ENCODE measurements at regions not wholly inside any gene's neighbourhood (a gene's known extent, or its start where the extent isn't known, plus 50 kb on each side); places are given as distances from the start of the nearest gene placed in this dataset.

- TF ChIP-seq SP1 (IDR thresholded peaks at IDR 0.05; ENCODE audit: low read depth) = no peak
- no peak for TF ChIP-seq POLR2AphosphoS5 (IDR thresholded peaks at IDR 0.05; ENCODE audit: low read depth, low read length)
- no peak for TF ChIP-seq POLR2A (IDR thresholded peaks at IDR 0.05; ENCODE audit: borderline replicate concordance, extremely low read depth, insufficient read depth, insufficient read length)
- TF ChIP-seq, protein P1, sequence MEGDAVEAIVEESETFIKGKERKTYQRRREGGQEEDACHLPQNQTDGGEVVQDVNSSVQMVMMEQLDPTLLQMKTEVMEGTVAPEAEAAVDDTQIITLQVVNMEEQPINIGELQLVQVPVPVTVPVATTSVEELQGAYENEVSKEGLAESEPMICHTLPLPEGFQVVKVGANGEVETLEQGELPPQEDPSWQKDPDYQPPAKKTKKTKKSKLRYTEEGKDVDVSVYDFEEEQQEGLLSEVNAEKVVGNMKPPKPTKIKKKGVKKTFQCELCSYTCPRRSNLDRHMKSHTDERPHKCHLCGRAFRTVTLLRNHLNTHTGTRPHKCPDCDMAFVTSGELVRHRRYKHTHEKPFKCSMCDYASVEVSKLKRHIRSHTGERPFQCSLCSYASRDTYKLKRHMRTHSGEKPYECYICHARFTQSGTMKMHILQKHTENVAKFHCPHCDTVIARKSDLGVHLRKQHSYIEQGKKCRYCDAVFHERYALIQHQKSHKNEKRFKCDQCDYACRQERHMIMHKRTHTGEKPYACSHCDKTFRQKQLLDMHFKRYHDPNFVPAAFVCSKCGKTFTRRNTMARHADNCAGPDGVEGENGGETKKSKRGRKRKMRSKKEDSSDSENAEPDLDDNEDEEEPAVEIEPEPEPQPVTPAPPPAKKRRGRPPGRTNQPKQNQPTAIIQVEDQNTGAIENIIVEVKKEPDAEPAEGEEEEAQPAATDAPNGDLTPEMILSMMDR (IDR thresholded peaks at IDR 0.05 in 2 of 3, conservative IDR thresholded peaks at IDR 0.05 in 1 of 3; ENCODE audit: borderline replicate concordance in 1 of 3, insufficient read depth in 1 of 3, low read depth in 2 of 3, low read length in 2 of 3) = no peak
- TF ChIP-seq EZH2phosphoT487 (IDR thresholded peaks at IDR 0.05; ENCODE audit: borderline replicate concordance) = no peak
- no peak for TF ChIP-seq EGR1 (IDR thresholded peaks at IDR 0.05; ENCODE audit: low read depth)
- TF ChIP-seq EZH2 (IDR thresholded peaks at IDR 0.05) = no peak
- no peak for TF ChIP-seq ATF3 (IDR thresholded peaks at IDR 0.05)
- no peak for TF ChIP-seq FOSL1 (IDR thresholded peaks at IDR 0.05; ENCODE audit: low read depth)
- TF ChIP-seq, protein P2, sequence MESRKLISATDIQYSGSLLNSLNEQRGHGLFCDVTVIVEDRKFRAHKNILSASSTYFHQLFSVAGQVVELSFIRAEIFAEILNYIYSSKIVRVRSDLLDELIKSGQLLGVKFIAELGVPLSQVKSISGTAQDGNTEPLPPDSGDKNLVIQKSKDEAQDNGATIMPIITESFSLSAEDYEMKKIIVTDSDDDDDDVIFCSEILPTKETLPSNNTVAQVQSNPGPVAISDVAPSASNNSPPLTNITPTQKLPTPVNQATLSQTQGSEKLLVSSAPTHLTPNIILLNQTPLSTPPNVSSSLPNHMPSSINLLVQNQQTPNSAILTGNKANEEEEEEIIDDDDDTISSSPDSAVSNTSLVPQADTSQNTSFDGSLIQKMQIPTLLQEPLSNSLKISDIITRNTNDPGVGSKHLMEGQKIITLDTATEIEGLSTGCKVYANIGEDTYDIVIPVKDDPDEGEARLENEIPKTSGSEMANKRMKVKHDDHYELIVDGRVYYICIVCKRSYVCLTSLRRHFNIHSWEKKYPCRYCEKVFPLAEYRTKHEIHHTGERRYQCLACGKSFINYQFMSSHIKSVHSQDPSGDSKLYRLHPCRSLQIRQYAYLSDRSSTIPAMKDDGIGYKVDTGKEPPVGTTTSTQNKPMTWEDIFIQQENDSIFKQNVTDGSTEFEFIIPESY (IDR thresholded peaks at IDR 0.05; ENCODE audit: extremely low read depth, insufficient replicate concordance, low read length) = no peak
- TF ChIP-seq, protein P3, sequence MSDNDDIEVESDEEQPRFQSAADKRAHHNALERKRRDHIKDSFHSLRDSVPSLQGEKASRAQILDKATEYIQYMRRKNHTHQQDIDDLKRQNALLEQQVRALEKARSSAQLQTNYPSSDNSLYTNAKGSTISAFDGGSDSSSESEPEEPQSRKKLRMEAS (IDR thresholded peaks at IDR 0.05) = no peak
- no peak for TF ChIP-seq ZFX (IDR thresholded peaks at IDR 0.05)
Observed at GRCh38 chr4:53902786-53903185, 161.6 kb downstream of the CHIC2 start.

Data from HCT116 (cell line).